Thoracic aorta (tissue), 2 donors: ENCODE measurements at regions not wholly inside any gene's neighbourhood (a gene's known extent, or its start where the extent isn't known, plus 50 kb on each side); places are given as distances from the start of the nearest gene placed in this dataset.
A peak's percentile ranks its signal among the peaks of the same experiment; 100 is the strongest.

Experiments used
- ATAC-seq: fragments of 150-250 bp; one replicate; pipeline ENCODE4 v1.8.0; 2017; ENCODE audit warnings: low read depth; ENCODE audit not compliant: insufficient number of reproducible peaks, low FRiP score
- DNase-seq: peaks from one replicate; pipeline ENCODE4 v3.0.0-alpha.2; 2020; ENCODE audit warnings: low spot score
- H3K27ac ChIP-seq, 2 donors: fragments of 200-600 bp; sonication (generic); 1 replicate in 1 of 2; 2 replicates in 1 of 2; pipeline ENCODE4 v1.5.1; 2016; ENCODE audit warnings: mild to moderate bottlenecking in 2 of 2, moderate library complexity in 2 of 2
- H3K27me3 ChIP-seq: fragments of 200-600 bp; sonication (generic); replicated peaks from 2 replicates; pipeline ENCODE4 v1.6.0; 2016; ENCODE audit warnings: mild to moderate bottlenecking; ENCODE audit not compliant: insufficient read depth
- H3K36me3 ChIP-seq: fragments of 200-600 bp; sonication (generic); one replicate; pipeline ENCODE4 v1.5.1; 2016
- H3K4me1 ChIP-seq, 2 donors: fragments of 200-600 bp; sonication (generic); 1 replicate in 1 of 2; 2 replicates in 1 of 2; pipeline versions ENCODE4 v1.5.1 to v1.6.0; 2016; ENCODE audit warnings: low read depth in 2 of 2, mild to moderate bottlenecking in 1 of 2; ENCODE audit not compliant: control insufficient read depth in 1 of 2
- H3K4me3 ChIP-seq: fragments of 200-600 bp; sonication (generic); 2 replicates; pipeline ENCODE4 v1.5.1; 2016; ENCODE audit warnings: mild to moderate bottlenecking
- H3K9me3 ChIP-seq: fragments of 200-600 bp; sonication (generic); 2 replicates; pipeline ENCODE4 v1.5.1; 2016
- CTCF ChIP-seq: fragments of 200-600 bp; sonication (generic); IDR thresholded peaks from one replicate; pipeline ENCODE4 v1.5.1; 2019; ENCODE audit warnings: antibody characterized with exemption

DNA sequence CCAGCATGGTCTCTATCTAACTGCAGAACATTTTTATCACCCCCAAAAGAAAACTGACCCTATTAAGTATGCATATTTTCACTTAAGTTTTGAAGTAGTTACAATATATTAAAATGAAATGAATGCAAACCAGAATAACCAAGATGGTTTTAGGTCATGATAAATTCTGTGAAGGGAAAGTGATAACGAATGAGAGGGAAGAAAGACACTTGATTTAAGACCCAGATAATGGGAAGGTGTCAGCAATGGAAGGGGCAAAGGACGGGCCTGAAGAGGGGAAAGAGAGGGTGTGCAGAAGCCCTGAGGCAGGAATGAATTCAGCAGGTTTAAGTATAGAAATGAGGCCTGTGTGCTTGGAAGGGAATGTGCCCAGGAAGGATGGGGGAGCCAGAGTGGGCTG is 61.1 kb upstream of the IGFBP3 start:
- TF ChIP-seq CTCF, result no peak
- DNase-seq (no peak), ATAC-seq (no peak)
- H3K36me3 ChIP-seq, result no peaks in the 10 kb centered on the region
- peaks cover 24 to 76% of the 10 kb centered on the region in 2 donors for H3K4me1 ChIP-seq
- H3K9me3 ChIP-seq, result no peaks in the 10 kb centered on the region
- peak overlapping the region in 1 of 2 donors; percentile 72 for H3K27ac ChIP-seq
- no peaks in the 10 kb centered on the region for H3K27me3 ChIP-seq
- no peak overlapping the region for H3K4me3 ChIP-seq

GRCh38 chr7:45980973-45981372 is 59.9 kb upstream of the IGFBP3 start:
- no peak overlapping the region for H3K4me3 ChIP-seq
- H3K36me3 ChIP-seq, result no peaks in the 10 kb centered on the region
- ATAC-seq (no peak), DNase-seq (no peak)
- H3K27me3 ChIP-seq, result no peaks in the 10 kb centered on the region
- peak overlapping the region in 1 of 2 donors; percentile 91 for H3K27ac ChIP-seq
- no peaks in the 10 kb centered on the region for H3K9me3 ChIP-seq
- H3K4me1 ChIP-seq, result peaks cover 24 to 75% of the 10 kb centered on the region in 2 donors
- TF ChIP-seq CTCF, result no peak

- ATAC-seq, result no peak
- no peaks in the 10 kb centered on the region for H3K27me3 ChIP-seq
- H3K27ac ChIP-seq, result peak overlapping the region; percentile 75 to 91
- H3K4me1 ChIP-seq, result peaks cover 24 to 69% of the 10 kb centered on the region in 2 donors
- H3K9me3 ChIP-seq, result no peaks in the 10 kb centered on the region
- TF ChIP-seq CTCF, result no peak
- DNase-seq, result no peak
- no peak overlapping the region for H3K4me3 ChIP-seq
- no peaks in the 10 kb centered on the region for H3K36me3 ChIP-seq
Measured at GRCh38 chr7:45980181-45980905, 59.3 kb upstream of the IGFBP3 start.

DNA sequence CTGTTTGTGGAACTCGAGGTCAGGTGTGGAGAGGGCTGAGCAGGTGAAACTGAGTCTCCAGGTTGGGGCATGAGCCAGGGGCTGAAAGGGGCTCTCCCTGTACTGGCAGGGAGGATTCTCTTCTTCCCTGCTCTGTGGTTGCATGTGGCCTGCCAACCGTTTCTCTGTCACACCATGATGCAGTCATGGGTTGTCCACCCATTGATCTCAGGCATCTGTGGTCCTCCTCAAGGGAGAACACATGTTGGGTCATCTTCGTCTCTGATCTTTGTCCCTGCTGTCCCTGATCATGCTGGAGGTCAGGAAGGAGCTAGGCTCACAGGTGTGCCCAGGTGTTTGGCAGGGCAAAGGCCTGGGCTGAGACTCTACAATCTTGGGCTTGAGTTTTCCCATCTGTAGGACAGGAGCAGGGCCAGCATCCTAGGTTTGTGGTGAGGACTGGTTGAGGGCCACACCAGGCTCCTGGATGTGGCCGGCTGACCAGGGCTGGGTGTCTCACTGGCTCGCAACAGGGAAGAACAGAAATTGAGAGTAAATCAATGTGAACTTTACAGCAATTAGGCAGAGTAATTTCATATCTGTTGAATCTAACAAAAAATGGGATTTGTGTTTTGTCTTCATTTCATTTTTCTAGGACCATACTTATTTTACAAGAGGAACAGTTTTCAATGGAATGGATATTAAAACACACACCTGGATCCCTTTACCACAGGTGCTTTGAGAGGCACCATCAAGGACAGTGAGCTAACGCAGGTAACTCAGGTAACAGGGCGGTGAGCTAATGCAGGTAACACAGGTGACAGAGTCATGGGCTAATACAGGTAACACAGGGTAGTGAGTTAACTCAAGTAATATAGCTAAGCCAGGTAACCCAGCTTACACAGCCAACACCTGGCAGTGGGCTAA is 58.5 kb upstream of the IGFBP3 start:
- Histone ChIP-seq H3K27me3 (no peaks in the 10 kb centered on the region), H3K4me1 (peaks cover 24 to 62% of the 10 kb centered on the region in 2 donors), H3K9me3 (no peaks in the 10 kb centered on the region), H3K36me3 (no peaks in the 10 kb centered on the region), H3K4me3 (no peak overlapping the region), H3K27ac (peak overlapping the region; percentile 75 to 91)
- ATAC-seq (no peak), DNase-seq (no peak)
- no peak for TF ChIP-seq CTCF

DNA sequence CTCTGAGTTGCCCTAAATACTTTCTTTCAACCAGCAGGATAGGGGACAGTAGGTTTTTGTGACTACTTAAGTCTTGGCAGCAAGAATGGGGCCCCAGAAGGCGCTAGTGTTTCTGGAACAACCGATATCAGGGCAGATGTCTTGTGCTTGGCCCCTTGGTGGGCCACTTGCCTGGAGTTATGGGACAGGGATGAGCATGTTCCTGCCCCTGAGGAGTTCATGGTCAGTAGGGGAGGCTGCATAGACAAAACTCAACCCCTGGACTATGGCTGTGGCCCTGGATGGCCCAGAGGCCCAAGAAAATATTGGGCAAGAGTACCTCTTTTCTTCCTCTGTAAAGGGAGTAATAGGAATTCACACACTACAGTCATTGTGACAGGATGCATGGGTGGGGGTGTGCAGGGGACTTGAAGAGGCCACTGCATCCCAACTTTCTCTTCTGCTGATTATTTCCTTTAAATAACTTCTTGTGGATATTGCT is 57.7 kb upstream of the IGFBP3 start:
- peaks cover 22 to 55% of the 10 kb centered on the region in 2 donors for H3K4me1 ChIP-seq
- H3K4me3 ChIP-seq, result peak overlapping the region; percentile 54
- no peaks in the 10 kb centered on the region for H3K9me3 ChIP-seq
- H3K36me3 ChIP-seq, result no peaks in the 10 kb centered on the region
- TF ChIP-seq CTCF, result no peak
- peak overlapping the region; percentile 75 to 91 for H3K27ac ChIP-seq
- no peaks in the 10 kb centered on the region for H3K27me3 ChIP-seq
- ATAC-seq (no peak), DNase-seq (no peak)
